ENCODE measurements at regions not wholly inside any gene's neighbourhood (a gene's known extent, or its start where the extent isn't known, plus 50 kb on each side); places are given as distances from the start of the nearest gene placed in this dataset.

DNA sequence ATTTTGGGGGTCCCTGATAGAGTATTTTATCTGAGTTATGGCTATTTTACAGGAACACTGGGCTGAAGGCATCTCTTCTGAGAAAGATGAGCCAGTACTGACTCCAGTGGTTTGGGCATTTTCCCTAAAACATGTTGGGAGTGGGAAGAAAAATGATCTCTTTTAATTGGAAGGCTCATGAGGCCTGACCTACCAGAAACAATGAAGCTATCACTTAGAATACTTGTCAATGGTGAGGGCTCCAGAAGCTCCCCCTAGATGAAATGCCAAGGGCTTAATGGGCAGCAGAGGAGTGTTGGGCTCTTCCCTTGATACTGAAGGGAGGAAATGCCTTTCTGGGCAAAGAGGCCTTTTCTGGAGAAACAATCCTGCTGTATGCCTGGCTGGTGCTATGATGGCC is 63.5 kb upstream of the BDNF start:
- no peak for DNase-seq (ENCODE audit: low spot score)
- in situ Hi-C loops (cut with MboI; ENCODE audit: low pct_unique_long_range_greater_than_20kb, low sequenced_read_pairs, unreplicated experiment), result no loop called here
- TF ChIP-seq, protein P1, sequence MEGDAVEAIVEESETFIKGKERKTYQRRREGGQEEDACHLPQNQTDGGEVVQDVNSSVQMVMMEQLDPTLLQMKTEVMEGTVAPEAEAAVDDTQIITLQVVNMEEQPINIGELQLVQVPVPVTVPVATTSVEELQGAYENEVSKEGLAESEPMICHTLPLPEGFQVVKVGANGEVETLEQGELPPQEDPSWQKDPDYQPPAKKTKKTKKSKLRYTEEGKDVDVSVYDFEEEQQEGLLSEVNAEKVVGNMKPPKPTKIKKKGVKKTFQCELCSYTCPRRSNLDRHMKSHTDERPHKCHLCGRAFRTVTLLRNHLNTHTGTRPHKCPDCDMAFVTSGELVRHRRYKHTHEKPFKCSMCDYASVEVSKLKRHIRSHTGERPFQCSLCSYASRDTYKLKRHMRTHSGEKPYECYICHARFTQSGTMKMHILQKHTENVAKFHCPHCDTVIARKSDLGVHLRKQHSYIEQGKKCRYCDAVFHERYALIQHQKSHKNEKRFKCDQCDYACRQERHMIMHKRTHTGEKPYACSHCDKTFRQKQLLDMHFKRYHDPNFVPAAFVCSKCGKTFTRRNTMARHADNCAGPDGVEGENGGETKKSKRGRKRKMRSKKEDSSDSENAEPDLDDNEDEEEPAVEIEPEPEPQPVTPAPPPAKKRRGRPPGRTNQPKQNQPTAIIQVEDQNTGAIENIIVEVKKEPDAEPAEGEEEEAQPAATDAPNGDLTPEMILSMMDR (IDR thresholded peaks at IDR 0.05; ENCODE audit: extremely low read depth, insufficient read depth, missing control alignments), result no peak

DNA sequence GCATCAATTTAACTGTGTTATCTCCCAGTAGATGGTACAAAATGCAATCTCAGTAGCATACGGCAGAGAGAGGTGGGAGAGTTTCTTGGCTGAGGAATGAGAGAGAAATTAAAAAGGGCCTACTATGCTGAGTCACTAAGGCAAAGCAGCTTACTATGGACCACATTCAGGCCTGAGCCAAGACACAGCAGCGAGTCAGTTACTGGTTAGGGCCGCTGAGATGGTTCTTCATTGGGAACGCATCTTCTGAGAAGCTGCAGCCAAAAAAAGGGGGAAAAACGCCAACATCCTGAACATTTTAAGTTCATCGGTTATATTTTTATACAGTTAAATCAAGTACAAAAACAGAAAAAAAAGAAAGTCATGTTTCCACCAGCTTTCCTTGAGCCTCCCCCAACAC is 61.1 kb upstream of the BDNF start:
- in situ Hi-C loops (cut with MboI; ENCODE audit: low pct_unique_long_range_greater_than_20kb, low sequenced_read_pairs, unreplicated experiment), result no loop called here
- no peak for DNase-seq (ENCODE audit: low spot score)
- TF ChIP-seq, protein P1 (IDR thresholded peaks at IDR 0.05; ENCODE audit: extremely low read depth, insufficient read depth, missing control alignments), result no peak

DNA sequence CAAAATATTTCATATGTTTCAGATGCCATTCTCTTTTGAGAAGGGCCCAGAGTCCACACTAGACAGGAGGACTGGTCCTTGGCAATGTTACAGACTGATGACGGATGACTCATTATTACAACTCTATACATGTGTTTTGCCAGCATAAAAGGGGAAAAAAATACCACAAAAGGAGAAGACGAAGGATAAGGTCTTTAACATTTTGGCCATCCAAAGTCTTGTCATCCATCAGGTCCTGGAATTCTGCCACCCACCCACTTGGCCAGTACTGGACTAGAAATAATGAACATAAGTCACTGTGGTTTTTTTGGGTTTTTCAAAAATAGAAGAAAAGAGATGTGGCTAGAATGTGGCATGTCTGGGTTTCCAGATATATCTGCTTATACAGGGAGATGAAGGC is 57.7 kb upstream of the BDNF start:
- DNase-seq (ENCODE audit: low spot score), result no peak
- in situ Hi-C loops (cut with MboI; ENCODE audit: low pct_unique_long_range_greater_than_20kb, low sequenced_read_pairs, unreplicated experiment), result no loop called here

DNA sequence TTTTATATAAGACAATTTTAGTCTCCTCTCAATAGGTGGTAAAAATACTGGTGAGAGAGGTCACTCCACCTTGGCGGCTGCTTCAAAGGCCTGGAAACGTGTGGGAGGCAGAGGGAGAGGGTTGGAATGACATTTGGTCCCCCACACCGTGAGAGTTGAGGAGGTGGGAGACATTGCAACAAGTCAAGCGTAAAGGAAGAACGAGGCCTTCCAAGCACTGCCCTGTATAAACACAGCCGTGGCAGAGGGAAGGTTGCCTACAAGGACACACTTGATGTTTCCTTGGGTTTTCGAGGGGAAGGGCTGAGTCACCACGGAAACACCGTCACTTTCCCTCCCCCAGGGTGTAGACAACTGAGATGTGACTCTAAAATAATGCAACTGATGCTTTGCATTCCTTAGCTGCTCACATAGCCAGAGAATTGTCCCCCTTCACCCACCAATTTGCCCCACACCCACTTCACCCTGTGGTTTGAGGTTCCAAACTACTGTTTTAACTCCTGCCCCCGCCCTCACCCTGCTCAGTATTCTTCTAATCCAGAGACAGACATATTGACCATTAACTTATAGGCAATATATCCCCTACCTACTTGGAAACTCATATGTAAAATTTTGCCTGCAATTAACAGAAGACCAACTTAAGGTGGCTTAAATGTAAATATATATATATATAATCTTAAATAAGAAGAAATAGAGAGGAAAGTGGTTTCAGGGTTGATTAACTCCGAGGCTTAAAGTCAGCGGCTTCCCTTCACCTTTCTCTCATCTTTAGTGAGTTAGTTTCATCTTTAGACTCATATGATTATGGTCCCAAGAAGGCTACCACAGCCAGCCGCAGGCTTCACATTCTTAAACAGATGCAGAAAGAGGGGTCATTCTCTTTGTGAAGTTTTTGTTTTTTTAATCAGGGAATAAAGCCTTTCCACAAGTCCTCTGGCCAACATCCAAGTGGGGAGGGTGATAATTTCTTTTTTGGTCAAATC is 54.1 kb upstream of the BDNF start:
- TF ChIP-seq, protein P1 (IDR thresholded peaks at IDR 0.05; ENCODE audit: extremely low read depth, insufficient read depth, missing control alignments), result no peak
- no peak for DNase-seq (ENCODE audit: low spot score)

More for the DNA sequence above, 57.7 kb upstream of the BDNF start:
- TF ChIP-seq, protein P1 (IDR thresholded peaks at IDR 0.05; ENCODE audit: extremely low read depth, insufficient read depth, missing control alignments), result no peak

More for the DNA sequence above, 54.1 kb upstream of the BDNF start:
- in situ Hi-C loops (cut with MboI; ENCODE audit: low pct_unique_long_range_greater_than_20kb, low sequenced_read_pairs, unreplicated experiment), result no loop called here

Measured in GM13977 (cell line).